Central memory CD4-positive, alpha-beta T cell (primary cell): ENCODE measurements at regions not wholly inside any gene's neighbourhood (a gene's known extent, or its start where the extent isn't known, plus 50 kb on each side); places are given as distances from the start of the nearest gene placed in this dataset.
A peak's percentile ranks its signal among the peaks of the same experiment; 100 is the strongest.

Experiments
- DNase-seq: peaks from one replicate; pipeline ENCODE4 v3.0.0; 2022

- DNase-seq: no peak
These were observed 396.6 kb upstream of the MAP3K7 start for GRCh38 chr6:90983462-90983861.

DNA sequence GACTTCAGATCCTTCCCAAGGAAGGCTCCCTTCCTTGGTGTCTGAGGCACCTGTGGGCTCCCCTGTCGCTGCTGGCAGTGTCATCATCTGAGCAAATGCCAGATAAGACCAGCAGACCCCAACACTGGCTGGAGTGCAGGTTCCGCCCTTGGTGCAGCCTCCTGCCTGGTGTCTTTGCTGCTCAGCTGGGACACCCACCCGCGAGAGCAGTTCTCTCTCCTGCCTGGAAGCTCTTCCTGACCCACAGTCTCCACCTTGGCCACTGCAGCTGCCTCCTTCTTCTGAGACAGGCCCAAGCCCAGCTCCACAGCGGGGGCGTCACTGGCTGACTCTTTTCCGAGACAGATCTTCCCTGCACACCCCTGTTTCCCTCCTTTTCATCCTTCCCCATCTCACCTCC is 395.7 kb upstream of the MAP3K7 start:
- no peak for DNase-seq

DNA sequence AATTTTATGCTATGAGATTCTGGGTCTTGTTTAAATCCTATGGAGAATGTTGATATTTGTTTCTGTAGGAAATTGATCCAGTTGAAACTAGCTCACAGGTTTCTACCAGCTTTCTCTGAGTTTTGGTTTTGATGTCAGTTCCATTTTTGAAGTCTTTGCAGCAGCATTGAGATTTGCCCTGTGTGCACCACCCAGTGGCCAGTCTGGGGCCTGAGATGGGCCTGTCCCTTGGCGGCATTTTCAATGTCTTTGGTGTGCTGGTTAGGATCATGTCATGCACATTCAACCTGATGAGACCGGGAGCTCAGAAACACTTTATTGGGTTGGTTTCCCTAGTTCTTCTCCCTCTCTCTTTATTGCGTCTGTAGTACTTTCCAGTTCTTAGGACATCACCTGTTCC is 395.2 kb upstream of the MAP3K7 start:
- no peak for DNase-seq

GRCh38 chr6:90978046-90978445 is 391.2 kb upstream of the MAP3K7 start:
- DNase-seq: no peak

- DNase-seq: no peak
These were observed 390.6 kb upstream of the MAP3K7 start for GRCh38 chr6:90977513-90977912.

DNA sequence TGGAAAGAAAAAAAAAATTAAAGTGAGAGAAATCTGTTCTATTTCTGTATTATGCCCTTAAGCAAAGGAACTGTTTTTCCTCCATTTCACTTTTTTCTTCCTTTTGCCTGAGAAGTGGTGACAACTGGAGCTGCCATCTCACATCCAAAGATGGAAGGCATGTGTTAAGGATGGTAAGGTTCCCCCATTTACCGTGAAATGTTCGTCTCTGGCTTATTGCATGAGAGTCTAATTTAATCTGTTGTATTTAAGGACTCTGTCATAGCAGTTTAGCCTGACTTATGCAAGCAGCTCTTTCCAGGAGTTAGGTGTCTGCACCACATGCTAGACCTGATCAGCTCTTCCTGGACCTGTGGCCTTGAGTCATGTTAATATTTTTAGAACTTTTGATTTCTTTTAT is 389.5 kb upstream of the MAP3K7 start:
- DNase-seq: no peak

GRCh38 chr6:90975741-90976140 is 388.9 kb upstream of the MAP3K7 start:
- DNase-seq: no peak

DNA sequence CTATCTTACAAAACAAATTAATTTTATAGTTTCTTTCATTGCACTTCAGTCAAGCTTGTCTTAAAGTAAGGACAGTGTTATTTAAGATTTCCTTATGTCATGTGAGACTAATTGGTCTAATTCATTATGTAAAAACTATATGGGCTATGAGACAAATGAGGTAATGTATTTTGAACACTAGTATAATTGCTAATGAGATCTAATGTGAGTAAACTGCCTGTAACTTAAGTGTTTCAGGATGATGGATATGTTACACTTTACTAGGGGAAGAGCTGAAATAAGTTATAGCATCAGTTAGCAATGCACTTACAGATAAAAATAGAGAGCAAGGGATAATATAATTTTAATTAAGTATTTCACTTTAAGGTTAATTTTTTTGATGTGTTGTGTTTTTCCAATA is 386.3 kb upstream of the MAP3K7 start:
- DNase-seq: no peak

GRCh38 chr6:90970672-90971071 is 383.8 kb upstream of the MAP3K7 start:
- DNase-seq: no peak

- no peak for DNase-seq
These were observed 380.6 kb upstream of the MAP3K7 start for GRCh38 chr6:90967471-90967870.

GRCh38 chr6:90960324-90960723 is 373.5 kb upstream of the MAP3K7 start:
- DNase-seq: no peak

DNA sequence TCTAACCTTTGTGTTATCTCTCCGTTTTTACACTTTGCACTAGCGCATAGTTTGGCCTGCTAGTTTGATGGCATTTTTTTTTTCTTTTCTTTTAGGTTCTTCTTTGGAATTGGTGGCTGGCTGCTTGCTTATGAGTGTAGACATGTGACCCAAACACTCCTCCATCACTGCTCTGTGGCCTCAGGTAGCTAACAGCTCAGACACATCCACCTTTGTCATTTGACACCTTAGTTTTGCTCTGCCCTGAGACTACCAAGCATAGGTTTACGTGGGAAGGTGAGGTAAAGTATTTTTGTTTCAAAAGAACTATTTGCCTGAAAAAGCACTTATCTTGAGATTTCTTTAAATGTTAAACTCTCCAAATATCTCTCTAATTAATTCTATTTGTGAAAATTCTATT is 368.4 kb upstream of the MAP3K7 start:
- DNase-seq: no peak

- DNase-seq: no peak
These were observed 366.7 kb upstream of the MAP3K7 start for GRCh38 chr6:90953405-90954161.

- no peak for DNase-seq
These were observed 365.3 kb upstream of the MAP3K7 start for GRCh38 chr6:90952176-90952575.

DNA sequence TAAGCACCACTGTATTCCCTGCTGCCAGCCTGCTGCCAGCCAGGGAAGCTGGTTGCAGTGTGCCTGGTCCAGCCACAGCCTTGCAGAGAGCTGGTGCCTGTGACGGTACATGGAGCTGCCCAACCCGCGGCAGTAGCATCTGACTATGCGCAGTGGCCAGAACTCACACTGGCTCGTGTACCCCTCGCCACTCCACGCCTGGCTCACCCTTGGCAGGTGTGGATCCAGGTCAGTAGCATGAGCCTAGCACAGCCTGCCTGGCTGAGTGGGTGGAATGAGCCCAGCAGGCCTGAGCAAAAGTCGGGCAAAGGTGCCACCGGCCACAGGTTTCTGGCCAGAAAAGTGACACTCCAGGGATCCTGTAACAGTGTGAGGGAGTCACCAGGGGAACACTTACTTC is 361.7 kb upstream of the MAP3K7 start:
- DNase-seq: no peak

DNA sequence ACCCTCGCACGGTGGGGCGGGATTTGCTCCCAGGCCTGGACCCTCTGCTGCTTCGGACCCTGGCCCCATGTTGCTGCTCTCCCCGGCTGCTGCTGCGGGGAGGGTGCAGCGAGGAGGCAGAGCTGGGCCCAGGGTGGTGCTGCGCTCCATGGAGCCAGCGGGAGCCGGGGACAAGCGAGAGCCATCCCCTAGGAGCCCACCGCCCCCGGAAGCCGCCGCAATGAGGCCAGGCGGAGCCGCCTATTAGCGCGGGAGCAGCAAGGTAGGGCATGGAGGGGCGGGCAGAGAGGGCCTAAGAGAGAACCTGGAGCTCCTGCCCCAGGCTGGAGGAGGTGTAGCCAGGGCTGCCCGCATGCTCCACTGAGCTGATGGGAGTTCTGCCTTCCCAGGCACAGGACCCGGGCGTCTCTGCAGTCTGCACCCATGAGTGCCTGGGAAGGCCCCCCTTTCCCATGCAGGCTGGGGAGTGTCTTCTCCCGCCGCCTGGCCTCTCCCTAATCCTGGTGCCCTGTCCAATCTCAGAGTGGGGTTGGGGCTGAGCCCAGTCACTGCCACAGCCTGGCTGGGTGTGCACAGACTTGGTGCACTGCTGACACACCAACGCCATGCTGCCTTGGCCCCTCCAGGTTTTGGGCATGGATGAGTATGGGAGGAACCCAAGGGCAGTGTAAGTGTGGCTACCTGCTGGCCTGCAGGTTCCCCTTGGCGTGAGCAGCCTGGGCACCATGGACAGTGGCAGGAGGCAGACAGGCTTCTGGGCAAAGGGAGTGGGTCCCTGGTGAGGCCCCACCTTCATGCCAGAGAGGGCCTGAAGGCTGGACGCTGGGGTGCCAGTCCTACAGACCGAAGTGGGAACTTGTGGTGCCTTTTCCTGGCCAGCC is 360.6 kb upstream of the MAP3K7 start:
- no peak for DNase-seq

DNA sequence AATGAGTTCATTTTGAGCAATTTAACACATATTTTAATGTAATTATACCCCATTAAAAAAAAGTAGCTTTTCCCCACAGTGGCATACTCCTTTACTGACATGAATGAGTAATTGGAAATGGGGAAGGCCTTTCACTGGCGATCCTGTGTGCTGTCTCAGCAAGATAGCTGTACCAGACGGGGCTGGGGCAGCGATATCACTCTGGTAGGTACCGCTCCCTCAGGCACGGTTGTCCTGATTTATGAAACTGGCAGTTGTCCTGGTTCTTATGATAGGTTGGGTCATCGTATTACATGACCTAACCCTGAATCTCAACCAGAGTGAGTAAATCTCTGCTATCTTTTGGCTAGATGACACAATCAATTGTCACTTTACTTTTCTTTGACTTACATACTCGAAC is 355.0 kb upstream of the MAP3K7 start:
- no peak for DNase-seq

GRCh38 chr6:90940812-90941481 is 354.1 kb upstream of the MAP3K7 start:
- DNase-seq: peak; percentile 59

DNA sequence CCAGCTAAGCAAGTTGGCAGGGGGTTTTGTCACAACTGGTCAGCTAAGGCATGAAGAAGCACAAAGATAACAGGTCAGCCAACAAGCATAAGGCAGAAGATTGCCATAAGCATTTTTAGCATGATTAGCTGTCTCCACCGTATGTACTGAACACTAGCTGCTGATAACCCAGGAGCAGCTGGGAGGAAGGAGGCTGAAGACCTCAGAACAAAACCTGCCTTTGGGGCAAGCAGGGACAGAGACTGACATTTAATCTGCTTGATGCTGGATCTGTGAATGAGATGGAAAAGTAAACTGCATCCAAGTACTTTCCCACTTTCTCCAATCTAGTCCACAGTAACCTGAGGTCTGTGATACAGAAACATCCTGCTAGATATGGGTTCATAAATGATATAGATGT is 353.0 kb upstream of the MAP3K7 start:
- no peak for DNase-seq

GRCh38 chr6:90938122-90938521 is 351.2 kb upstream of the MAP3K7 start:
- DNase-seq: no peak

GRCh38 chr6:90936286-90936685 is 349.4 kb upstream of the MAP3K7 start:
- DNase-seq: no peak

DNA sequence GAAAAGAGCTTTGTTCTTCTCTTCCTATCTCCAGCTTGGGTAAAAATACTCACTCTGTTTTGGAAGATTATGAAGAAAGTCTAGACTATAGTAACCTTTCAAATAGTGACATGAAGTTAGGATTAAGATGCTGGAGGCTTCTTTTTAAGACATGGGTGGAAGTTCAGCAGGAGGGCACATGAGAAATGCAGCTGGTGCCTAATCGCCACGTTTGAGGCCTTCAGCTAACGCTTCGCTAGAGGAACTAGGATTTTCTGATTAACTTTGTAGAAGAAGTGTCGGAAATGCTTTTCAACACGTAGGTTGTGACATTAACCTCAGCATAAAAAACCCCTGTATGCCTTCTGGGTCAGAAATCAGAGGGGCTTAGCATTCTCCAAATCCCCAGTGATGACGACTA is 348.1 kb upstream of the MAP3K7 start:
- no peak for DNase-seq

GRCh38 chr6:90934081-90934480 is 347.2 kb upstream of the MAP3K7 start:
- DNase-seq: no peak

GRCh38 chr6:90932351-90932750 is 345.5 kb upstream of the MAP3K7 start:
- no peak for DNase-seq
